PC-9 (cell line): ENCODE measurements at regions not wholly inside any gene's neighbourhood (a gene's known extent, or its start where the extent isn't known, plus 50 kb on each side); places are given as distances from the start of the nearest gene placed in this dataset.

ENCODE experiments used
- BruUV-seq: library from RNA; stranded (reverse); fragments of 400-500 nt; replicated peaks from 2 replicates; lab custom pipeline; 2021; lab: Mats Ljungman, UMichigan
- CTCF ChIA-PET: fragments of 300-600 bp; sonication (Branson Sonifier 250); formaldehyde crosslinking; loops from one replicate; lab custom pipeline; 2022; ENCODE audit warnings: antibody characterized with exemption; lab: Charles Lee
- POLR2A ChIA-PET: fragments of 300-600 bp; sonication (Branson Sonifier 250); formaldehyde crosslinking; loops from one replicate; lab custom pipeline; 2022; ENCODE audit warnings: antibody characterized with exemption; ENCODE audit not compliant: unreplicated experiment; lab: Charles Lee
- DNase-seq, 2 experiments: peaks; one replicate each; pipeline versions ENCODE4 v3.0.0 to v3.0.0-alpha.2; 2015 to 2022; ENCODE audit warnings: mixed read lengths in 1 of 2
- H2AFZ ChIP-seq: fragments of 200-600 bp; sonication (generic); 2 replicates; pipeline ENCODE4 v1.8.1; 2017; ENCODE audit warnings: antibody characterized with exemption
- H3F3A ChIP-seq: fragments of 200-600 bp; sonication (generic); 2 replicates; pipeline ENCODE4 v1.8.1; 2017; ENCODE audit warnings: antibody characterized with exemption, mild to moderate bottlenecking, low read depth; ENCODE audit not compliant: insufficient read depth
- H3K27ac ChIP-seq: fragments of 200-600 bp; sonication (generic); 2 replicates; pipeline ENCODE4 v1.6.1; 2016; ENCODE audit warnings: mixed run types
- H3K27me3 ChIP-seq: fragments of 200-600 bp; sonication (generic); 2 replicates; pipeline ENCODE4 v1.6.1; 2016; ENCODE audit warnings: low read depth, mixed run types; ENCODE audit not compliant: insufficient read depth
- H3K36me3 ChIP-seq: fragments of 200-600 bp; sonication (generic); 2 replicates; pipeline ENCODE4 v1.6.1; 2016; ENCODE audit warnings: low read depth, mixed run types
- H3K4me1 ChIP-seq: fragments of 200-600 bp; sonication (generic); replicated peaks from 2 replicates; pipeline ENCODE4 v1.6.1; 2016; ENCODE audit warnings: mixed run types; ENCODE audit not compliant: insufficient read depth
- H3K4me2 ChIP-seq: fragments of 200-600 bp; sonication (generic); 2 replicates; pipeline ENCODE4 v1.6.1; 2017; ENCODE audit warnings: mixed run types
- H3K4me3 ChIP-seq: fragments of 200-600 bp; sonication (generic); 2 replicates; pipeline ENCODE4 v1.6.1; 2016; ENCODE audit warnings: mixed run types
- H3K79me2 ChIP-seq: fragments of 200-600 bp; sonication (generic); 2 replicates; pipeline ENCODE4 v1.6.1; 2017; ENCODE audit warnings: low read depth, mixed run types
- H3K9me2 ChIP-seq: fragments of 200-600 bp; sonication (generic); 2 replicates; pipeline ENCODE4 v1.8.1; 2017; ENCODE audit warnings: mild to moderate bottlenecking; ENCODE audit not compliant: insufficient read depth
- H3K9me3 ChIP-seq: fragments of 200-600 bp; sonication (generic); 2 replicates; pipeline ENCODE4 v1.8.1; 2016; ENCODE audit warnings: low read depth; ENCODE audit not compliant: insufficient read depth
- H4K20me1 ChIP-seq: fragments of 200-600 bp; sonication (generic); 2 replicates; pipeline ENCODE4 v1.8.1; 2017; ENCODE audit not compliant: insufficient read depth
- EZH2 ChIP-seq: fragments of 200-600 bp; sonication (generic); IDR thresholded peaks from 2 replicates; pipeline ENCODE4 v1.8.0; 2017; ENCODE audit warnings: antibody characterized with exemption, low read depth
- intact Hi-C: fragments of 100-400 bp; cut with micrococcal nuclease; formaldehyde crosslinking; loops from one replicate; pipeline ENCODE4 v1.10.0; 2022; ENCODE audit not compliant: unreplicated experiment
- TF ChIP-seq, protein P1 (sequence below): fragments of 200-600 bp; sonication (generic); conservative IDR thresholded peaks from 2 replicates; pipeline ENCODE4 v1.6.1; 2017; ENCODE audit warnings: mixed run types, antibody characterized with exemption, mild to moderate bottlenecking, moderate library complexity

DNA sequence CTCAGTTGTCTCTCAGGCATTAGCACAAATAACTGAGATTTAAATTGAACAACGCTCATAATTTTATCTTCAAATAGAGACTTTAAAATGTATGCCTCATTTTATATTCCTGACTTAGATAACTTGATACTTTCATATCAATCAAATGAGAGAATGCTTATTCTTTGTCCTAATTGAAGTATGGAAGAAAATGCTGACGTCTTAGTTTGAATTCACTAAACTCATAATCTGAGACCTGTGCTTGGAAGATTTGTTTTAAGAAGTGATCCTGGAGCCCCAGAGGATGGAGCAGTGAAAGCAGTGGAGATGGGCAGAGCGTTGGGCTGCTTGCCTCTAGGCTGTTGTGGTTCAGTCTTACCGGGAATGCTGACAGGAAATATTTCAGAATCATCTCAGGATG lies 76.1 kb downstream of the ZNF518B start:
- no peaks in the 10 kb centered on the region for H3K36me3 ChIP-seq
- H2AFZ ChIP-seq, result no peak overlapping the region
- no peaks in the 10 kb centered on the region for H3K27me3 ChIP-seq
- H3K79me2 ChIP-seq, result no peaks in the 10 kb centered on the region
- H3K27ac ChIP-seq, result no peak overlapping the region
- intact Hi-C loops, result no loop called here
- H3F3A ChIP-seq, result no peaks in the 10 kb centered on the region
- no peak for DNase-seq
- no peaks in the 10 kb centered on the region for H3K9me3 ChIP-seq
- CTCF ChIA-PET, result no interaction called here
- no peaks in the 10 kb centered on the region for H4K20me1 ChIP-seq
- no peak overlapping the region for H3K4me3 ChIP-seq
- H3K4me2 ChIP-seq, result no peak overlapping the region
- POLR2A ChIA-PET, result no interaction called here
- H3K4me1 ChIP-seq, result no peaks in the 10 kb centered on the region
- BruUV-seq, result no TSS peak
- H3K9me2 ChIP-seq, result no peaks in the 10 kb centered on the region
- TF ChIP-seq, protein P1, sequence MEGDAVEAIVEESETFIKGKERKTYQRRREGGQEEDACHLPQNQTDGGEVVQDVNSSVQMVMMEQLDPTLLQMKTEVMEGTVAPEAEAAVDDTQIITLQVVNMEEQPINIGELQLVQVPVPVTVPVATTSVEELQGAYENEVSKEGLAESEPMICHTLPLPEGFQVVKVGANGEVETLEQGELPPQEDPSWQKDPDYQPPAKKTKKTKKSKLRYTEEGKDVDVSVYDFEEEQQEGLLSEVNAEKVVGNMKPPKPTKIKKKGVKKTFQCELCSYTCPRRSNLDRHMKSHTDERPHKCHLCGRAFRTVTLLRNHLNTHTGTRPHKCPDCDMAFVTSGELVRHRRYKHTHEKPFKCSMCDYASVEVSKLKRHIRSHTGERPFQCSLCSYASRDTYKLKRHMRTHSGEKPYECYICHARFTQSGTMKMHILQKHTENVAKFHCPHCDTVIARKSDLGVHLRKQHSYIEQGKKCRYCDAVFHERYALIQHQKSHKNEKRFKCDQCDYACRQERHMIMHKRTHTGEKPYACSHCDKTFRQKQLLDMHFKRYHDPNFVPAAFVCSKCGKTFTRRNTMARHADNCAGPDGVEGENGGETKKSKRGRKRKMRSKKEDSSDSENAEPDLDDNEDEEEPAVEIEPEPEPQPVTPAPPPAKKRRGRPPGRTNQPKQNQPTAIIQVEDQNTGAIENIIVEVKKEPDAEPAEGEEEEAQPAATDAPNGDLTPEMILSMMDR, result no peak
- TF ChIP-seq EZH2, result no peak

DNA sequence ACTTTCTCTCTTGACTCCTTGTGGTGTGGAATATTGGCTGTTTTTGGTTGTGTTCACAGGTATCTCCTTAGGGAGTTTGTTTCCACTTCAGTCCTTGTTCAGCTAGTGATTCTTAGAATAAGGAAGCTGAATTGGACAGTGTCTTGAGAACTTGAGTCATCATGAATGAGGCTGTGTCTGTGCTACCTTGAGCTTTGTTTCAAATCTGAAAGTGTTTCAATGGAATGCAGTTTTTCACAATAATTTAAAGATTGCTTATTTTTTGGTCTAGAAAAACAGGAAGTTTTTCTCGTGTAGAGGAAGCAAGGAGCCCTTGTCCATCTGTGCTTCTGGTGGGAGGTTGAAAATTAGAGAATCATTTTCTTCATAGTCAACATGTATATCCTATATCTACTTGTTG lies 76.5 kb downstream of the ZNF518B start:
- Histone ChIP-seq H4K20me1 (no peaks in the 10 kb centered on the region), H3K27ac (no peak overlapping the region), H3F3A (no peaks in the 10 kb centered on the region), H3K9me3 (no peaks in the 10 kb centered on the region), H3K9me2 (no peaks in the 10 kb centered on the region), H3K79me2 (no peaks in the 10 kb centered on the region), H3K4me2 (no peak overlapping the region), H3K4me3 (no peak overlapping the region), H3K36me3 (no peaks in the 10 kb centered on the region), H2AFZ (no peak overlapping the region), H3K4me1 (no peaks in the 10 kb centered on the region), H3K27me3 (no peaks in the 10 kb centered on the region)
- BruUV-seq, result no TSS peak
- no peak for DNase-seq
- CTCF ChIA-PET, result no interaction called here
- POLR2A ChIA-PET, result no interaction called here
- intact Hi-C loops, result no loop called here
- no peak for TF ChIP-seq EZH2
- TF ChIP-seq, protein P1, result no peak

DNA sequence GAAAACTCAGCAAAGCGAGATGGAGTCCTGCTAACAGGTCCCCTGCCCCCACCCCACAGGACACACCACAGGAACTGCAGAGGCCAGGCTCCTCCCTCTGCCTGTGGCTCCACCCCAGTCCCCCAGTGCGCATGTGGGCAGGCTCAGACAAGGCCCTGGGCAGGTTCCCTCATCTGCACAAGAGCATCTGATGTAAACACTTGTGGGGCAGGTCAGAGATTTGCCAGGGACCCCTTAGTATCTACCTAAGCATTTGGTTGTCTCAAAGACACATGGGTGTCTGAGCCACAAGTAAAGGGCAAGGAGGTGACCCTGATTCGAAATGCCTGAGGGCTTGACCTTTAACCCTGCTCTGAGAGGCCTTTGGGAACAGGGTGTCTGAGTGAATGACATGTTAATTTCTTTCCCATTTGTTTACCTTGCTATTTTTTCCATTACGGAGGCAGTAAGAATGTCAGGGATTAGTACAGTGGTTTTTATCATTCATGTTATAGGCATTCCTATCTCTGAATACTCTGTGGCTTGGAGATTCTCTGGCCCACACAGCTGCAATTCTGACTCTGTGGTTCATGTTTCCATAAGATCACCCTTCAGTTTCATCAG lies 85.3 kb downstream of the ZNF518B start:
- no peaks in the 10 kb centered on the region for H3K4me1 ChIP-seq
- intact Hi-C loops, result no loop called here
- no peak overlapping the region for H3K4me2 ChIP-seq
- no peaks in the 10 kb centered on the region for H3K9me2 ChIP-seq
- ChIA-PET CTCF (no interaction called here), POLR2A (no interaction called here)
- no peaks in the 10 kb centered on the region for H3K79me2 ChIP-seq
- H3K9me3 ChIP-seq, result no peaks in the 10 kb centered on the region
- H3K36me3 ChIP-seq, result no peaks in the 10 kb centered on the region
- H3K27me3 ChIP-seq, result no peaks in the 10 kb centered on the region
- TF ChIP-seq, protein P1, result no peak
- no peak for TF ChIP-seq EZH2
- BruUV-seq, result no TSS peak
- DNase-seq, result no peak
- no peak overlapping the region for H3K27ac ChIP-seq
- no peak overlapping the region for H2AFZ ChIP-seq
- H3F3A ChIP-seq, result no peaks in the 10 kb centered on the region
- H4K20me1 ChIP-seq, result no peaks in the 10 kb centered on the region
- no peak overlapping the region for H3K4me3 ChIP-seq
